Fibroblast of mammary gland (primary cell): ENCODE measurements at regions not wholly inside any gene's neighbourhood (a gene's known extent, or its start where the extent isn't known, plus 50 kb on each side); places are given as distances from the start of the nearest gene placed in this dataset.
A peak's percentile ranks its signal among the peaks of the same experiment; 100 is the strongest.
"Not testable (repeated sequence)": the region's sequence is repeated elsewhere in the genome, so short reads cannot be mapped to it uniquely, and the experiment has no call there.

ENCODE experiments used
- DNase-seq: peaks from one replicate; pipeline ENCODE4 v3.0.0-alpha.2; 2010; ENCODE audit warnings: low read depth
- H3K4me3 ChIP-seq: 2 replicates; pipeline ENCODE4 v1.5.1; 2011; ENCODE audit warnings: low read depth, mild to moderate bottlenecking, low read length, moderate library complexity; ENCODE audit not compliant: control insufficient read depth
- TF ChIP-seq, protein P1 (sequence below): conservative IDR thresholded peaks from 2 replicates; pipeline ENCODE4 v1.5.1; 2011; ENCODE audit warnings: low read depth, low read length, inconsistent platforms; ENCODE audit not compliant: control insufficient read depth, insufficient read depth

GRCh38 chr9:64813072-64813471 is 471.9 kb downstream of the FOXD4L5 start:
- not testable (repeated sequence) for H3K4me3 ChIP-seq, DNase-seq

- DNase-seq = not testable (repeated sequence)
Observed at GRCh38 chr9:64778667-64779066, 506.3 kb downstream of the FOXD4L5 start.

GRCh38 chr9:64776269-64776668 is 508.7 kb downstream of the FOXD4L5 start:
- H3K4me3 ChIP-seq, DNase-seq: not testable (repeated sequence)

More at GRCh38 chr9:64778667-64779066, 506.3 kb downstream of the FOXD4L5 start:
- not testable (repeated sequence) for H3K4me3 ChIP-seq

DNA sequence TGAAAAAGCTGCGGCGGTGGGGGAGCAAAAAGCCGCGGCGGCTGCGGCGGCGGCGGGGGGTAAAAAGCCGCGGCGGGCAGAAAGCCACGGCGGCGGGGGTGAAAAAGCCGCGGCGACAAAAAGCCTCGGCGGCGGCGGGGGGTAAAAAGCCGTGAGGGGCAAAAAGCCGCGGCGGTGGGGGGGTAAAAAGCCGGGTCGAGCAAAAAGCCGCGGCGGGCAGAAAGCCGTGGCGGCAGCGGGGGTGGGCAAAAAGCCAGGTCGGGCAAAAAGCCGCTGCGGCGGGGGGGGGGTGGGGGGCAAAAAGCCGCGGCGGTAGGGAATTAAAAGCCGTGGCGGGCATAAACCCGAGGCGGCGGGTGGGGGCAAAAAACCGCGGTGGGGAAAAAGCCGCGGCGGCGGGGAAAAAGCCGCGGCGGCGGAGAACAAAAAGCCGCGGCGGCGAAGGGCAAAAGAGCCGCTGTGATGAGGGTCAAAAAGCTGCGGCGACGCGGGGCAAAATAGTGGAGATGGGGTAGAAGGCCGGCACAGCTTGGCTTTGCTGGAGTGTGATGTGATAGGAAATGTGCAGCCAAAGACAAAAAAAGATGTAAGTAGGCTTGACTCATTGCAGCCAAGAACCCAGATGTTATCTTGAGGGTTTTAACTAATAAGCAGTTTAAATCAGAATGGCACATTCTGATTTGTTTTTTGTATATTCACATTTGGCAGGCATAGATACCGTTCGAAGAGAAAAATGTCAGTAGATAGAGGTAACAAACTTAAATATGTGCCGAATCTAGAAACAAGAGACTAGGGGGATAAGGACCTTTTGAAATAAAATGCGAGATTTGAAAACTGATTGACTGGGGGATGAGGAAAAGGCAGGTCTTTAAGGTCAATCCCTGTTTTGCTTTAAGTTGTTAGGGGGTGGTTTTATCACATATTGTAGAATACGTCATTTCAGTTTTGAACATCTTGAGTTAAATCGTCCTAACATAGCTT is 509.9 kb downstream of the FOXD4L5 start:
- not testable (repeated sequence) for DNase-seq, H3K4me3 ChIP-seq

DNA sequence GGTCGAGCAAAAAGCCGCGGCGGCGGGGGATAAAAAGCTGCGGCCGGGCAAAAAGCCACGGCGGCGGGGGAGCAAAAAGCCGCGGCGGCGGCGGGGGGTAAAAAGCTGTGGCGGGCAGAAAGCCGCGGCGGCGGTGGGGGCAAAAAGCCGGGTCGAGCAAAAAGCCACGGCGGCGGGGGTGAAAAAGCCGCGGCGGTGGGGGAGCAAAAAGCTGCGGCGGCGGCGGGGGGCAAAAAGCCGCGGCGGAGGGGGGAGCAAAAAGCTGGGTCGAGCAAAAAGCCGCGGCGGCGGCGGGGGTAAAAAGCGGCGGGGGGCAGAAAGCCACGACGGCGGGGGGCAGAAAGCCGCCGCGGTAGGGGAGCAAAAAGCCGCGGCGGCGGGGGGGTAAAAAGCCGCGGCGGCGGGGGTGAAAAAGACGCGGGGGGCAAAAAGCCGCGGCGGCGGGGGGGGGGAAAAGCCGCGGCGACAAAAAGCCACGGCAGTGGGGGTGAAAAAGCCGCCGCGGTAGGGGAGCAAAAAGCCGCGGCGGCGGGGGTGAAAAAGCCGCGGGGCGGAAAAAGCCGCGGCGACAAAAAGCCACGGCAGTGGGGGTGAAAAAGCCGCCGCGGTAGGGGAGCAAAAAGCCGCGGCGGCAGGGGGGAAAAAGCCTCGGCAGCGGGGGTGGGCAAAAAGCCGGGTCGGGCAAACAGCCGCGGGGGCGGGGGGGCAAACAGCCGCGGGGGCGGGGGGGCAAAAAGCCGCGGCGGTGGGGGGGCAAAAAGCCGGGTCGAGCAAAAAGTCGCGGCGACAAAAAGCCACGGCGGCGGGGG is 510.8 kb downstream of the FOXD4L5 start:
- not testable (repeated sequence) for DNase-seq

GRCh38 chr9:64773491-64773931 is 511.5 kb downstream of the FOXD4L5 start:
- no peak for DNase-seq
- TF ChIP-seq, protein P1, sequence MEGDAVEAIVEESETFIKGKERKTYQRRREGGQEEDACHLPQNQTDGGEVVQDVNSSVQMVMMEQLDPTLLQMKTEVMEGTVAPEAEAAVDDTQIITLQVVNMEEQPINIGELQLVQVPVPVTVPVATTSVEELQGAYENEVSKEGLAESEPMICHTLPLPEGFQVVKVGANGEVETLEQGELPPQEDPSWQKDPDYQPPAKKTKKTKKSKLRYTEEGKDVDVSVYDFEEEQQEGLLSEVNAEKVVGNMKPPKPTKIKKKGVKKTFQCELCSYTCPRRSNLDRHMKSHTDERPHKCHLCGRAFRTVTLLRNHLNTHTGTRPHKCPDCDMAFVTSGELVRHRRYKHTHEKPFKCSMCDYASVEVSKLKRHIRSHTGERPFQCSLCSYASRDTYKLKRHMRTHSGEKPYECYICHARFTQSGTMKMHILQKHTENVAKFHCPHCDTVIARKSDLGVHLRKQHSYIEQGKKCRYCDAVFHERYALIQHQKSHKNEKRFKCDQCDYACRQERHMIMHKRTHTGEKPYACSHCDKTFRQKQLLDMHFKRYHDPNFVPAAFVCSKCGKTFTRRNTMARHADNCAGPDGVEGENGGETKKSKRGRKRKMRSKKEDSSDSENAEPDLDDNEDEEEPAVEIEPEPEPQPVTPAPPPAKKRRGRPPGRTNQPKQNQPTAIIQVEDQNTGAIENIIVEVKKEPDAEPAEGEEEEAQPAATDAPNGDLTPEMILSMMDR = no peak
- H3K4me3 ChIP-seq = peak overlapping the region; percentile 12

More for the DNA sequence above, 510.8 kb downstream of the FOXD4L5 start:
- H3K4me3 ChIP-seq = peak overlapping the region; percentile 12

GRCh38 chr9:64772751-64773331 is 512.2 kb downstream of the FOXD4L5 start:
- H3K4me3 ChIP-seq, DNase-seq: not testable (repeated sequence)

- not testable (repeated sequence) for DNase-seq, H3K4me3 ChIP-seq
- TF ChIP-seq, protein P1 = peak; percentile 4
Observed at GRCh38 chr9:64772123-64772736, 512.8 kb downstream of the FOXD4L5 start.
